KBM-7 (cell line): ENCODE measurements at regions not wholly inside any gene's neighbourhood (a gene's known extent, or its start where the extent isn't known, plus 50 kb on each side); places are given as distances from the start of the nearest gene placed in this dataset.
"Not testable (repeated sequence)": the region's sequence is repeated elsewhere in the genome, so short reads cannot be mapped to it uniquely, and the experiment has no call there.

ENCODE experiments used
- DNase-seq: peaks from one replicate; pipeline ENCODE4 v3.0.0-alpha.2; 2015
- in situ Hi-C: fragments of 300-500 bp; cut with MboI; formaldehyde crosslinking; loops from 2 replicates; pipeline ENCODE4 v1.14.3; 2020; ENCODE audit warnings: low sequenced_read_pairs, low pct_unique_long_range_greater_than_20kb, mixed read lengths

GRCh38 chr5:102608414-102608813 lies 109.6 kb upstream of the SLCO6A1 start:
- DNase-seq = no peak
- in situ Hi-C loops = no loop called here

GRCh38 chr5:102611312-102611711 lies 112.5 kb upstream of the SLCO6A1 start:
- DNase-seq = no peak
- in situ Hi-C loops = no loop called here

GRCh38 chr5:102613661-102614060 lies 114.9 kb upstream of the SLCO6A1 start:
- in situ Hi-C loops = no loop called here
- DNase-seq = no peak

GRCh38 chr5:102617191-102618187 lies 118.7 kb upstream of the SLCO6A1 start:
- in situ Hi-C loops = no loop called here
- no peak for DNase-seq

GRCh38 chr5:102622262-102622661 lies 123.5 kb upstream of the SLCO6A1 start:
- in situ Hi-C loops = no loop called here
- DNase-seq = peak; percentile 42

- DNase-seq = no peak
- in situ Hi-C loops = no loop called here
Observed at GRCh38 chr5:102623329-102624065, 124.7 kb upstream of the SLCO6A1 start.

DNA sequence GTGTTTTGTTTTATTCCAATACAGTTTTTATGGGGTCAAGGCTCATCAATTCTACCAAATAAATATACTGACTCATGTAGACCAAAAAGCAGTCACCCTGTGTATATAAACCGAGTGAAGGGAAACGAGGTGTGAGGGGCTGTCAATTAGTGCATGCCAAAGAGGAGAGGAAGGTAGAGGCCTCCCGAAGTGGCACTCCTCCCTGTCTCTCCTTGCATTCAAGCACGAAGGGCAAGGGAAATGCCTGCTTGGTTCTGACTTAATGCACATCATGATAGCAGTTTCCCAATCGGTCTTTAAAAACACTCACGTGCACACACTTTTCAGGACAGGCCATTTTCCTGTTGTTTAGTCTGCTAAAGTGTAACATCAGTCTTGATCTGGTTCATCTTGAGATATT lies 125.6 kb upstream of the SLCO6A1 start:
- in situ Hi-C loops = no loop called here
- no peak for DNase-seq

DNA sequence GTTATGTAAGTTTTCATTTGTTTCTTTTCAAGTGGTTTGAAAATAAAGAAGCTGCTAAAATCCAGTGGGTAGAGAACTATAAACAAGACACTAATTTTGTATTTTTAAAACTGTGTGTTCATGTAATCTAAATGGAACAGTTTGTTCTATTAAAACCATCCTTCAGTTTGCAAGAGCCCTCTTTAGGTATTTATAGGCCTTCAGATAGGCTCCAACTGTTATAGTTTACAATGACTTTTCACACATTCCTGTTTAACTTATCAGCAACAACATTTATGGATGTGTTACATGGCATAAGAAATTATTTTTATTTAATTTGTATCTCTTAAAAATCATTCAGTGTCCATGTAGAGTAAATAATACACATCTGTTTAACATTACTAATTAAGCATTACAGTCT lies 126.7 kb upstream of the SLCO6A1 start:
- in situ Hi-C loops = no loop called here
- no peak for DNase-seq

DNA sequence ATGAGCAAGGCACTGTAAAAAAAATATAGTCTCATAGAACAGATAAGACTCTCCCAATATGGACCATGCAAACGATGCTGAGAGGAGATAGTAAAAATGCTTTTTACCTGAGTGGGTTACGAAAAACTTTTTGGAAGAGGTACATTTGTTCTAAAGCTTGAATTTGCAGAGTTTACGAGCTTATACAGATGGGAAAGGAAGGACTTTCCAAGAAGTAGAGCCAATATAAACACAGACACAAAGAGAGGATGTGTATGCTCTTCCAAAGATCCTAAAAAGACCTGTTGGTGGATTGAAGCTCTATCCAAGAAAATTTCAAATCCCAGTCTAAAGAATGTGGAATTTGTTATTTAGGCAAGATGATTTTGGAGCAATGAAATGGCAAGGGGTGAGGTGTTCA lies 127.1 kb upstream of the SLCO6A1 start:
- DNase-seq = no peak
- in situ Hi-C loops = no loop called here

DNA sequence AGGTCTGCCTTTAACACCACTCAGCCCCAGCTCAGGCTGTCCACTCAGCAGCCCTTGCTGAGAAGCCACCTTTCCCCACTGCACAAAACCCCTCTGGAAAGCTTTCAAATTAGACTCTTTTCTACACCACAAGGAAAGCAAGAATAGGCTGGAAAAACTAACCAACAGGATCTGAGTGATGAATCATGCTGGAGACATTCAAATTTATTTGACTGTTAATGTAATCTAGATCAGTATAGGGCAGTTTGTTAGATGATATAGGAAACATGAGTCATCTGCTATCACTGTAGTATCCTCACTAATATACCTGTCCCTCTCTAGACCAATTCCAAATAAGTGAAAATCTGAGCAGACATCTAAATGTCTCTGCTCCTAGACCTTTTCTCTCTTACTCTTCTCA lies 127.8 kb upstream of the PAM start:
- DNase-seq = no peak
- in situ Hi-C loops = no loop called here

- DNase-seq = peak; percentile 62
- in situ Hi-C loops = no loop called here
Observed at GRCh38 chr5:102628441-102629175, 126.5 kb upstream of the PAM start.

GRCh38 chr5:102629827-102630605 lies 125.1 kb upstream of the PAM start:
- in situ Hi-C loops = no loop called here

GRCh38 chr5:102635399-102635798 lies 119.7 kb upstream of the PAM start:
- in situ Hi-C loops, DNase-seq: not testable (repeated sequence)

More at GRCh38 chr5:102629827-102630605, 125.1 kb upstream of the PAM start:
- no peak for DNase-seq

- in situ Hi-C loops = no loop called here
Observed at GRCh38 chr5:102638316-102638715, 116.8 kb upstream of the PAM start.

GRCh38 chr5:102638912-102639652 lies 116.0 kb upstream of the PAM start:
- in situ Hi-C loops = no loop called here
- DNase-seq = no peak

More at GRCh38 chr5:102638316-102638715, 116.8 kb upstream of the PAM start:
- no peak for DNase-seq

DNA sequence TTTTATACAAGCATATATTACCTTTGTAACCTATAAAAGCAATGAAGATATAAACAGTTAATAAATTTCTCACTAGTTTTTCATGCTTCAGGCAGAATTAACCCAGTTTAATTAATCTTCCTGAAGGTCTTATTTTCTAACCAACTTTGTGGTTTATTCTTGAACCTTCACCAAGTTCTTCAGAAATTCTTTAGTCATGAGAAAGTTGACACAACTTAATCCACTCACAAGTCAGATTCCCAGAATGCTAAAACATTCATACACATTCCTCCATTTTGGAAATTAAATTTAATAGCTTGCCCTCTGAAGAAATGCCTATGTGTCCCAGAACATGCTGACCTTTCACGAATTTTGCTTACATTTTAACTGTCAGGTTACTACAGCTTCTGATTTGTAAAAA lies 105.4 kb upstream of the PAM start:
- in situ Hi-C loops = no loop called here
- DNase-seq = no peak

- no peak for DNase-seq
- in situ Hi-C loops = no loop called here
Observed at GRCh38 chr5:102651466-102651865, 103.6 kb upstream of the PAM start.
